T1000 (cell line): ENCODE measurements at regions not wholly inside any gene's neighbourhood (a gene's known extent, or its start where the extent isn't known, plus 50 kb on each side); places are given as distances from the start of the nearest gene placed in this dataset.
"Not testable (repeated sequence)": the region's sequence is repeated elsewhere in the genome, so short reads cannot be mapped to it uniquely, and the experiment has no call there.

Source experiments
- DNase-seq: peaks from one replicate; lab custom pipeline; 2025; ENCODE audit warnings: mixed read lengths; lab: John Stamatoyannopoulos, UW

- no peak for DNase-seq
Observed at GRCh38 chr22:48494968-48495750, 1332.5 kb downstream of the BRD1 start.

- no peak for DNase-seq
Observed at GRCh38 chr22:48494256-48494967, 1333.3 kb downstream of the BRD1 start.

GRCh38 chr22:48493733-48494132, 1333.9 kb downstream of the BRD1 start:
- no peak for DNase-seq

GRCh38 chr22:48492366-48493320, 1335.0 kb downstream of the BRD1 start:
- DNase-seq: no peak

GRCh38 chr22:48491451-48491941, 1336.2 kb downstream of the BRD1 start:
- no peak for DNase-seq

GRCh38 chr22:48490500-48491411, 1336.9 kb downstream of the BRD1 start:
- DNase-seq: no peak

- no peak for DNase-seq
Observed at GRCh38 chr22:48489551-48490499, 1337.8 kb downstream of the BRD1 start.

- DNase-seq: no peak
Observed at GRCh38 chr22:48488611-48489511, 1338.8 kb downstream of the BRD1 start.

GRCh38 chr22:48488149-48488551, 1339.5 kb downstream of the BRD1 start:
- no peak for DNase-seq

GRCh38 chr22:48486558-48486957, 1341.1 kb downstream of the BRD1 start:
- no peak for DNase-seq

- no peak for DNase-seq
Observed at GRCh38 chr22:48486134-48486532, 1341.5 kb downstream of the BRD1 start.

GRCh38 chr22:48485149-48486133, 1342.2 kb downstream of the BRD1 start:
- no peak for DNase-seq

- no peak for DNase-seq
Observed at GRCh38 chr22:48483764-48484528, 1343.7 kb downstream of the BRD1 start.

- DNase-seq: no peak
Observed at GRCh38 chr22:48482771-48483170, 1344.9 kb downstream of the BRD1 start.

- DNase-seq: not testable (repeated sequence)
Observed at GRCh38 chr22:48482198-48482597, 1345.5 kb downstream of the BRD1 start.

GRCh38 chr22:48481748-48482147, 1345.9 kb downstream of the BRD1 start:
- DNase-seq: no peak
